CD4-positive, alpha-beta T cell treated with Interleukin-21 for 1 hour (primary cell): ENCODE measurements at regions not wholly inside any gene's neighbourhood (a gene's known extent, or its start where the extent isn't known, plus 50 kb on each side); places are given as distances from the start of the nearest gene placed in this dataset.

Source experiments
- DNase-seq: peaks from one replicate; pipeline ENCODE4 v3.0.0-alpha.2; 2020

GRCh38 chr6:19976411-19977129, 139.4 kb downstream of the ID4 start:
- no peak for DNase-seq

GRCh38 chr6:19979059-19979458, 141.9 kb downstream of the ID4 start:
- DNase-seq, result no peak

- DNase-seq, result no peak
Observed at GRCh38 chr6:19979986-19980385, 142.8 kb downstream of the ID4 start.

GRCh38 chr6:19983374-19983773, 146.2 kb downstream of the ID4 start:
- no peak for DNase-seq

GRCh38 chr6:19986691-19987438, 149.7 kb downstream of the ID4 start:
- DNase-seq, result no peak

- DNase-seq, result no peak
Observed at GRCh38 chr6:19988555-19988954, 151.4 kb downstream of the ID4 start.

GRCh38 chr6:19991176-19991575, 154.0 kb downstream of the ID4 start:
- no peak for DNase-seq

GRCh38 chr6:19994909-19995308, 157.7 kb downstream of the ID4 start:
- DNase-seq, result no peak

GRCh38 chr6:19995575-19996257, 158.5 kb downstream of the ID4 start:
- no peak for DNase-seq

- DNase-seq, result no peak
Observed at GRCh38 chr6:19997104-19997503, 159.9 kb downstream of the ID4 start.

GRCh38 chr6:19998541-19998940, 161.4 kb downstream of the ID4 start:
- no peak for DNase-seq

- DNase-seq, result no peak
Observed at GRCh38 chr6:19999319-20000191, 162.4 kb downstream of the ID4 start.

GRCh38 chr6:20001286-20001685, 164.1 kb downstream of the ID4 start:
- DNase-seq, result no peak

- DNase-seq, result no peak
Observed at GRCh38 chr6:20006037-20006436, 168.9 kb downstream of the ID4 start.

GRCh38 chr6:20008131-20008530, 171.0 kb downstream of the ID4 start:
- DNase-seq, result no peak

- no peak for DNase-seq
Observed at GRCh38 chr6:20013066-20013861, 176.1 kb downstream of the ID4 start.

- DNase-seq, result no peak
Observed at GRCh38 chr6:20014508-20014907, 177.3 kb downstream of the ID4 start.

- no peak for DNase-seq
Observed at GRCh38 chr6:20020526-20020925, 183.4 kb downstream of the ID4 start.

GRCh38 chr6:20021795-20022194, 184.6 kb downstream of the ID4 start:
- no peak for DNase-seq

- peak; percentile 13 for DNase-seq
Observed at GRCh38 chr6:20023549-20024315, 186.6 kb downstream of the ID4 start.

- DNase-seq, result no peak
Observed at GRCh38 chr6:20024316-20024673, 187.1 kb downstream of the ID4 start.
